ENCODE measurements at regions not wholly inside any gene's neighbourhood (a gene's known extent, or its start where the extent isn't known, plus 50 kb on each side); places are given as distances from the start of the nearest gene placed in this dataset.

DNA sequence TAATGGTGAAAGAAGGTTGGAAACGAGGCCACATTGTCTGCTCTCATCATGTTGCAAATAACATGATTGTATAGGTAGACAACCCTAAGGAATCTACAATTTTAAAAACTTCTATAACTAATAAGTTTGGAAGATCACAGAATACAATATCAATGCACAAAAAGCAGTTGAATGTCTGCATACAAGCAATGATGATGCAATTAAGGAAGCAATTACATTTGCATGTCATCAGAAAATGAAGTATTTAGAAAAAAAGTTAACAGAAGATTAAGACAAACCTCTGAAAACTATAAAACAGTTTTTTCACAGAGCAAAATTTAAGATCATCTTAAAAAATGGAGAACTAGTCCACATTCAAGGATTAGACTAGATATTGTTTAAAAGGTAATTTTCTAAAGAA lies 181.1 kb downstream of the METTL4 start:
- DNase-seq (ENCODE audit: extremely low read depth, low read depth, low spot score): no peak

GRCh38 chr18:2391470-2391869 lies 179.8 kb downstream of the METTL4 start:
- no peak for DNase-seq (ENCODE audit: extremely low read depth, low read depth, low spot score)

DNA sequence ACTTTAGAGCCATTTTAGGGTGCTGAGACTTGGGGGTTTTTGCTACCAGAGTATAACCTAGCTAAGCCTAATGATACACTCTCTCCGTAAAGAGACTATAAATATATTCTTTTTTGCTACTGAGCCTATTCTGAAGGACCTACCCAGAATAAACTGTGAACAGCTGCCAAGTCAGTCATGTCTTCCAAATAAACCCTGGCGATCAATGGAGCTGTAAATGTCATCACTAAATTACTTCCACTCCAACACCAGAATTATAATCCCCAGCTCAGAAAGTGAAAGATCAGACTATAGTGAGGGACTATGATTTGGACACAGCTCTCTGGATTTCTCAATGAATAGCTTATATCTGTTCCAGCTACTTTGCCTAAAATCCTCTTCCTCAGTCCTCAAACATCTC lies 178.9 kb downstream of the METTL4 start:
- DNase-seq (ENCODE audit: extremely low read depth, low read depth, low spot score): no peak

GRCh38 chr18:2394684-2395083 lies 176.6 kb downstream of the METTL4 start:
- no peak for DNase-seq (ENCODE audit: extremely low read depth, low read depth, low spot score)

- no peak for DNase-seq (ENCODE audit: extremely low read depth, low read depth, low spot score)
Observed at GRCh38 chr18:2395427-2396161, 175.7 kb downstream of the METTL4 start.

- DNase-seq (ENCODE audit: extremely low read depth, low read depth, low spot score): no peak
Observed at GRCh38 chr18:2396162-2396505, 175.2 kb downstream of the METTL4 start.

DNA sequence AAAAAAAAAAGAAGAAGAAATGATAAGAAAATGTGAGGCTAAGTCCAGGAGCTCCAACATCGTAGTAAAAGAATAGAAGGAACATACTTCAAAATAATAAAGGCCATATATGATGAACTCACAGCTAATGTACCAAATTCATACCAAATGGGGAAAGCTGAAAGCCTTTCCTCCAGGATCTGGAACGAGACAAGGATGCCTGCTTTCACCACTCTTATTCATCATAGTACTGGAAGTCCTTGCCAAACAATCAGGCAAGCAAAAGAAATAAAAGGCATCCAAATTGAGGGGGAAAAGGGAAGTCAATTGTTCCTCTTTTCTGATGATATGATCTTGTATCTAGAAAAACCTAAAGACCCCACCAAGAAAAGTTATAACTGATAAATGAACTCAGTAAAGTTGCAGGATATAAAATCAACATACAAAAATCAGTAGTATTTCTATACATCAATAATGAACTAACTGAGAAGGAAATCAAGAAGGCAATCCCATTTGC lies 170.6 kb downstream of the METTL4 start:
- no peak for DNase-seq (ENCODE audit: extremely low read depth, low read depth, low spot score)

GRCh38 chr18:2402084-2402483 lies 169.2 kb downstream of the METTL4 start:
- DNase-seq (ENCODE audit: extremely low read depth, low read depth, low spot score): no peak

DNA sequence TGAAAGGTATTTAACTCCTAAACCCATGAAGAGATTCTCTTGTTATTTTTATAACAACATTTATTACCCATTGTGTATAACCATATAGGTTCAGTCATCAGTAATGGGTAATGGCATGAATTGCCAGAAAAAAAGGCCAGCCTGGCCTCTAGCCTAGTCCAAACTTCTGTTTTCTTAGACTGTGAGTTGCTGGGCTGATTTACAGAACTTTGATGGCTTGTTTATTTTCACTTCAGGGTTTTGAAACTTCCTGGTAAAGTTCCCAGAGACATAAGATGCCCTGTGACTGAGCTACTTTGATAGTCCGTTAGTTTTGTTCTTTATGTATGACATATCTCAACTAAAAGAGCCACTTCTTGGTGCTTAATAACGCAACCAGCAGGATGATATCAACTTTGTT lies 164.8 kb downstream of the METTL4 start:
- no peak for DNase-seq (ENCODE audit: extremely low read depth, low read depth, low spot score)

DNA sequence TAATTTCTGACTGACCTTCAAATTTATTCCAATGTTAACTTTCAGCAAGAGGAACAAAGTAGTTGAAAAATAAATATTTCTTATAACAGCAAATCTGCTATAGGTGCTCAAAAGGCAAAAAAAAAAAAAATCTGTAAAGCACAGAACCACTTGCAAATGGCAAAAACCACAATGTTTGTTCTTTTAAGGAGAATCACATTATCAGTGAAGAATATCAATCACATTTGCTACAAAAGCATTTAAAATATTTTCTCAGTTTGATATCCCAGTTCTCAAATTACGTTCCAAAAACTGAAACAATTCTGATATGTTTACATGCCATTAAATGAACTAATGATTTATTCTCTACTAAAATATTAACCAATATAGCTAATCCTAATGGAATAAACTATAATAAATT lies 163.3 kb downstream of the METTL4 start:
- no peak for DNase-seq (ENCODE audit: extremely low read depth, low read depth, low spot score)

DNA sequence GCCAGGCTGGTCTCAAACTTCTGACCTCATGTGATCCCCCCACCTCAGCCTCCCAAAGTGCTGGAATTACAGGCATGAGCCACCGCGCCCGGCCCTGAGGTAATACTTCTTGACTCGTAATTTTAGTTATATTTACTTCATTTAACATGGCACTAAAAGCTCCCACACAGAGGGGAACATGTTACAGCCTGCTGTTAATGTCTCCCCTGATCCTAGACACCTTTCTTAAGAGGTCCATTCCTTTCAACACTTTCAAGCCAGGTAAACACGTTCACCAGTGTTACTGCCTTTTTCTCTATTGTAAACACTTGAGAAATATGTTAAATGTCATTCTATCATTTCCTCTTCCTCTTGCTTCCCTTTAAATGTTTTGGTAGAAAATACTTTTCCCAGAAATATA lies 161.4 kb downstream of the METTL4 start:
- DNase-seq (ENCODE audit: extremely low read depth, low read depth, low spot score): no peak

DNA sequence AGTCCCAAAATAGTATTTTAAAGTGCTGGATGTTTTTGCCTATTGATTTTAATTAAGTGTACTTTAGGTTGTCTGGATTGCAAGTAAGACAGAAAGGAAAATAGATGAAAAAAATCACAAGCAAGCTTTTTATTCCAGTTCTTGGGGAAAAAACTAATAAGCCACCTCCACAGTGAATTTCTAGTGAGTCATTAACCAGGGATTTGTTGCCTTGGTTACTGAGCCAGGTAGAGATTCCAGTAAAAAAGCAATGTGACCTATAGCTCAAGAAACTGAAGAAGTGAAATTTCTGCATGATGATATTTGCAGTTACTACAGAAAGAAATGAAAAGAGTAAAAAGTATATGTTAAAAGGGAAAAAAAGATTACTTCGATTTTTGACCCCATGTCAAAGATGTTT lies 160.6 kb downstream of the METTL4 start:
- no peak for DNase-seq (ENCODE audit: extremely low read depth, low read depth, low spot score)

DNA sequence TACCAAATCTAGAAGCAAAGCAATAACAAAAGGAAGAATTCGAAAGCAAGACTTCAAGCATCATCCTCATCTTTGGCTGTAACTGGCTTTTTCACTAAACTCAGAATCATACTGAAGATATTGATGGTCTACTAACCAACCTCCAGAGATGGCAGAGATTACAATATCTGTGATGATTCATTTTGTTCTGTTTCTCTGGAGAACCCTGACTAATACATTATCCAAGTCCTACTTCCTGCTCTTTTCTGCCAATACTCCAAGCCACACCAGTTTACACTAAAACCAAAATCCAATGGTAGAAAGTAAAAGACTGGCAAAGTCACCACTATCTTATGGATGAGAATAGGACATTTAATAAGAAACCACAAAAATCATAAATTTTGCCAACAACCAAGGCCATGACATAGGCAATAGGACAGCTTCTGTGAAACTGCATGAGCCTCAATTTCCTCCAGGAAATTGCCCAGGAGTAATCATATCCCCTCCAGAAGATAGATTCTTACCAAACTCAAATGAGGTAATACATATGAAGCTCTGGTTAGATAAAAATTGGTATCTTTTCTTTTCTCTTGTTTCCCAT lies 159.8 kb downstream of the METTL4 start:
- peak; percentile 25 for DNase-seq (ENCODE audit: extremely low read depth, low read depth, low spot score)

DNA sequence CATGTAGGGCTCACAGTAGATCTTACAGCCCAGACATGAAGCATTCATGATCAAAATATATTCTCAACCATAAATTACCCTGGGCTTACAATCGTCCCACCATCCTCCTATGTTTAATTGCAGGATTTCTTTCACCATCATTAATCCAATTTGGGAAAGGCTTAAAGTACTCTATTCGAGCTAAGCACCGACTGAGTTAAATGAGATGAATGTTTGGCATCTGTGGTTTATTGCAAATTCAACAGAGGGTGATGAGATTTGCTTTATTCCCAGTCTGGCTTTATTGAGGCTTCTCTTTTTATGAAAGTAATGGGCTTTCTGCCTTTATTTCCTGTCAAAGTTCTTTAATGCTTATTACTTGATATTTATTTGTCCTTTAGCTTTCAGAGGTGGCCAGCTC lies 159.0 kb downstream of the METTL4 start:
- no peak for DNase-seq (ENCODE audit: extremely low read depth, low read depth, low spot score)

GRCh38 chr18:2412996-2413751 lies 158.1 kb downstream of the METTL4 start:
- DNase-seq (ENCODE audit: extremely low read depth, low read depth, low spot score): no peak

GRCh38 chr18:2414235-2414634 lies 157.1 kb downstream of the METTL4 start:
- no peak for DNase-seq (ENCODE audit: extremely low read depth, low read depth, low spot score)

DNA sequence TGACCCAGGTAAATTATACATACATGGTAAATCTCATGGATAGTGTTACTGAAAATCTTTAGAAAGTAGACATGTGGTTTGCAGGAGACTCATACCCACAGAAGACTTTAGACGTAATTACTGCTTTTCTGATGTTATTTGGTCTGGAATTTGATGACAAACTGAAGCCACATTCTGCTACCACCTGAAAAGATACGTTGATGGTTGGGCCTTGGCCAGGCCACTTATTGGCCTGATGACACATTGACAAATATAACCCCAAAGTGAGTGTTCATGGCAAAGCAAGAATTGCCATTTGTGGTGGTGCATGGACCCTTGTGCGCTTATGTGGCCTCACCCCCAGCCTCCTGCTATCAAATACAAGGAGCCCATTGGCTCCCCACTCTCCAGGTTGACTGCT lies 155.6 kb downstream of the METTL4 start:
- no peak for DNase-seq (ENCODE audit: extremely low read depth, low read depth, low spot score)

GRCh38 chr18:2417861-2418610 lies 153.3 kb downstream of the METTL4 start:
- DNase-seq (ENCODE audit: extremely low read depth, low read depth, low spot score): no peak

- DNase-seq (ENCODE audit: extremely low read depth, low read depth, low spot score): no peak
Observed at GRCh38 chr18:2420367-2420766, 150.9 kb downstream of the METTL4 start.

GRCh38 chr18:2423761-2424160 lies 147.5 kb downstream of the METTL4 start:
- no peak for DNase-seq (ENCODE audit: extremely low read depth, low read depth, low spot score)

DNA sequence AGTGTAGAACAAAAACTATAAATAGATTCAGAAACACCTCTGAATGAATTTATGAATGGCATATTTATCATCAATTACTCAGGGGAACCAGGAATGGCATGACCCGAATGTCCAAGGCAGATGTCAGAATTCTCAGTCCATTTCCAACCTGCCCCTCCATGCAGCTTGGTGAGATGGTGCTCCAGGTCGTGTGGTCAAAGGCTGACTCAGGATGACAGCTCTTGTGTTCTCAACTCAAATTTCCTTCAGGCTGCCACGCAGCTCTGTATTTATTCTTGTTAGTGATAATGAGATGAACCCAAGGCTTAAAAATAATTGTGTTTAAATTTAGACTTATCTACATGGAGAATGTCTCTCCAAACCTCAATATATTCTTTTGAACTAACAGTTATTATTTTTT lies 146.9 kb downstream of the METTL4 start:
- DNase-seq (ENCODE audit: extremely low read depth, low read depth, low spot score): no peak
